ENCODE measurements at regions not wholly inside any gene's neighbourhood (a gene's known extent, or its start where the extent isn't known, plus 50 kb on each side); places are given as distances from the start of the nearest gene placed in this dataset.

GRCh38 chr6:56357616-56358373 lies 110.4 kb upstream of the COL21A1 start:
- Histone ChIP-seq H3K36me3 (ENCODE audit: insufficient read depth, low read length) (no peaks in the 10 kb centered on the region), H3K9me3 (ENCODE audit: insufficient read depth, low read depth, low read length) (no peaks in the 10 kb centered on the region), H3K4me1 (ENCODE audit: insufficient read depth, low read length, poor library complexity, severe bottlenecking) (no peaks in the 10 kb centered on the region), H3K4me2 (ENCODE audit: low read depth, low read length, poor library complexity, severe bottlenecking) (no peak overlapping the region), H2AFZ (ENCODE audit: low read length) (no peak overlapping the region), H4K20me1 (ENCODE audit: insufficient read depth, low read length, poor library complexity, severe bottlenecking) (no peaks in the 10 kb centered on the region), H3K4me3 (ENCODE audit: low read length, poor library complexity, severe bottlenecking) (no peak overlapping the region), H3K9me2 (replicated peaks; ENCODE audit: low read depth, low read length) (no peaks in the 10 kb centered on the region), H3K27me3 (ENCODE audit: insufficient read depth, low read length, poor library complexity, severe bottlenecking) (no peaks in the 10 kb centered on the region), H3K79me2 (ENCODE audit: insufficient read depth, low read length) (no peaks in the 10 kb centered on the region), H3F3A (ENCODE audit: low read depth) (no peaks in the 10 kb centered on the region), H3K9ac (ENCODE audit: low read depth, low read length, poor library complexity, severe bottlenecking) (no peak overlapping the region)
- TF ChIP-seq CTCF (conservative IDR thresholded peaks at IDR 0.05; ENCODE audit: low read length) (no peak), EZH2phosphoT487 (IDR thresholded peaks at IDR 0.05; ENCODE audit: borderline replicate concordance) (no peak)

GRCh38 chr6:56356426-56356825 lies 109.0 kb upstream of the COL21A1 start:
- TF ChIP-seq EZH2phosphoT487 (IDR thresholded peaks at IDR 0.05; ENCODE audit: borderline replicate concordance) = no peak
- TF ChIP-seq CTCF (conservative IDR thresholded peaks at IDR 0.05; ENCODE audit: low read length) = no peak
- H3K4me3 ChIP-seq (ENCODE audit: low read length, poor library complexity, severe bottlenecking) = no peak overlapping the region
- no peak overlapping the region for H3K9ac ChIP-seq (ENCODE audit: low read depth, low read length, poor library complexity, severe bottlenecking)
- H3K9me2 ChIP-seq (replicated peaks; ENCODE audit: low read depth, low read length) = no peaks in the 10 kb centered on the region
- no peaks in the 10 kb centered on the region for H3K9me3 ChIP-seq (ENCODE audit: insufficient read depth, low read depth, low read length)
- H3F3A ChIP-seq (ENCODE audit: low read depth) = no peaks in the 10 kb centered on the region
- H3K4me1 ChIP-seq (ENCODE audit: insufficient read depth, low read length, poor library complexity, severe bottlenecking) = no peaks in the 10 kb centered on the region
- no peaks in the 10 kb centered on the region for H3K79me2 ChIP-seq (ENCODE audit: insufficient read depth, low read length)
- H3K36me3 ChIP-seq (ENCODE audit: insufficient read depth, low read length) = no peaks in the 10 kb centered on the region
- H3K27me3 ChIP-seq (ENCODE audit: insufficient read depth, low read length, poor library complexity, severe bottlenecking) = no peaks in the 10 kb centered on the region
- no peak overlapping the region for H2AFZ ChIP-seq (ENCODE audit: low read length)
- H3K4me2 ChIP-seq (ENCODE audit: low read depth, low read length, poor library complexity, severe bottlenecking) = no peak overlapping the region
- H4K20me1 ChIP-seq (ENCODE audit: insufficient read depth, low read length, poor library complexity, severe bottlenecking) = no peaks in the 10 kb centered on the region

DNA sequence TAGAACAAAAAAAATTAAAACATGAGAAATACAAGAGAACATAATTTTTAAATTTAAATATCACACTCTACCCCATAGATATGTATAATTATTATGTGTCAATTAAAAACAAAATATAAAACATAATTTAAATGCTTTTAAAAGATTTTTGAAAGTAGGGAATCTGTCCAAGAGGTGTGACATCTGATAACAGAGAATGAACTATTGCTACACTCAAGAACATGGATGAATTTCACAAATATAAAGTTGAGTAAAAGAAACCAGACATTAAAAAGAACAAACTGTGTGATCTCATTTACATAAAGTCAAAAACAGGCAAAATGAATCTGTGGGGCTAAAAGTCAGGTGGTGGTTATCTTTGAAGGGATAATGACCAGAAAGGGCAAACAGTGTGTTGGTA lies 106.5 kb upstream of the COL21A1 start:
- H3K9me3 ChIP-seq (ENCODE audit: insufficient read depth, low read depth, low read length) = no peaks in the 10 kb centered on the region
- no peaks in the 10 kb centered on the region for H3F3A ChIP-seq (ENCODE audit: low read depth)
- H3K4me3 ChIP-seq (ENCODE audit: low read length, poor library complexity, severe bottlenecking) = no peak overlapping the region
- H3K9ac ChIP-seq (ENCODE audit: low read depth, low read length, poor library complexity, severe bottlenecking) = no peak overlapping the region
- TF ChIP-seq EZH2phosphoT487 (IDR thresholded peaks at IDR 0.05; ENCODE audit: borderline replicate concordance) = no peak
- TF ChIP-seq CTCF (conservative IDR thresholded peaks at IDR 0.05; ENCODE audit: low read length) = no peak
- no peaks in the 10 kb centered on the region for H3K36me3 ChIP-seq (ENCODE audit: insufficient read depth, low read length)
- H3K9me2 ChIP-seq (replicated peaks; ENCODE audit: low read depth, low read length) = no peaks in the 10 kb centered on the region
- H3K79me2 ChIP-seq (ENCODE audit: insufficient read depth, low read length) = no peaks in the 10 kb centered on the region
- H3K4me2 ChIP-seq (ENCODE audit: low read depth, low read length, poor library complexity, severe bottlenecking) = no peak overlapping the region
- no peaks in the 10 kb centered on the region for H3K4me1 ChIP-seq (ENCODE audit: insufficient read depth, low read length, poor library complexity, severe bottlenecking)
- no peaks in the 10 kb centered on the region for H3K27me3 ChIP-seq (ENCODE audit: insufficient read depth, low read length, poor library complexity, severe bottlenecking)
- no peaks in the 10 kb centered on the region for H4K20me1 ChIP-seq (ENCODE audit: insufficient read depth, low read length, poor library complexity, severe bottlenecking)
- H2AFZ ChIP-seq (ENCODE audit: low read length) = no peak overlapping the region

All from Loucy (cell line).